Activated CD4-positive, alpha-beta memory T cell treated with anti-CD3 and anti-CD28 coated beads for 36 hours (primary cell): ENCODE measurements at regions not wholly inside any gene's neighbourhood (a gene's known extent, or its start where the extent isn't known, plus 50 kb on each side); places are given as distances from the start of the nearest gene placed in this dataset.
"Not testable (repeated sequence)": the region's sequence is repeated elsewhere in the genome, so short reads cannot be mapped to it uniquely, and the experiment has no call there.

Experiments used
- CTCF ChIA-PET: fragments of 350-600 bp; sonication (Branson Sonifier 250); formaldehyde crosslinking; loops from one replicate; lab custom pipeline; 2021; ENCODE audit warnings: antibody characterized with exemption, inconsistent platforms; lab: Charles Lee
- POLR2A ChIA-PET: fragments of 350-600 bp; sonication (Branson Sonifier 250); formaldehyde crosslinking; loops from one replicate; lab custom pipeline; 2021; ENCODE audit warnings: antibody characterized with exemption; lab: Charles Lee
- DNase-seq: peaks from one replicate; pipeline ENCODE4 v3.0.0-alpha.2; 2020
- H3K27ac Mint-ChIP-seq: one replicate; pipeline ENCODE4 v1.8.0; 2021; ENCODE audit warnings: mixed read lengths
- H3K27me3 Mint-ChIP-seq: one replicate; pipeline ENCODE4 v1.8.0; 2021; ENCODE audit warnings: mixed read lengths
- H3K36me3 Mint-ChIP-seq: one replicate; pipeline ENCODE4 v1.8.0; 2021; ENCODE audit warnings: mixed read lengths
- H3K4me1 Mint-ChIP-seq: one replicate; pipeline ENCODE4 v1.8.0; 2021; ENCODE audit warnings: low read depth, mixed read lengths
- H3K4me3 Mint-ChIP-seq: one replicate; pipeline ENCODE4 v1.8.0; 2021; ENCODE audit warnings: mild to moderate bottlenecking, mixed read lengths
- H3K9me3 Mint-ChIP-seq: one replicate; pipeline ENCODE4 v1.8.0; 2021; ENCODE audit warnings: mixed read lengths
- intact Hi-C: fragments of 100-400 bp; cut with micrococcal nuclease; formaldehyde crosslinking; loops from one replicate; pipeline ENCODE4 v1.15.1; 2023

DNA sequence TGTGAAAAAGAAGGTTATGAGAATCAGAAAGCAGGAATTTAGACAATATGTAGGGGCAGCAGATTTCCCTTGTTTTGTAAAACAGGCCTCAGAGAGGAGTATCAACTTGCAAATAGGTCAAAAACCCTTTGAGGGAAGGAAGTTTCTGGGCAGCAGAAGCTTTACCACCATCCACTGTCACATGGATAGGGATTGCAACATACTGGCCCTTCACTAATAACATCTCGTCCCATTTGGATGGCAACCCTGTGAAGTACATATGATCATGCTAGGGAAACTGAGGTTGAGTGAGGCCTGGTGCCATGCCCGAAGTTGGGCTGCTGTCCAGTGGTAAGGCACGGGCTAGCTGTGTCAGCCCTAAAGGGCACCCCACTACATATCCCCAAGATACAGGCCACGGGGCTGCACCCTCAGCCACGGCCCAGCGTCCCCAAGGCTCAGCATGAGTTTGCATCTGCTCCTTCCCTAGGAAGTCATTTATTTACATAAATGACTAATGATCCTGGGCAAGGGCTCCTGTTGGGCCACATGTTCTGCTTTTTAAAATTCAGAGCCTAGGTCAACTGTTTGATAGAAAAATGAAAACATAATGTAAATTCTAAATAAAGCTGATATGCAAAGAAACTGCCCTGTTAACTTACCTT lies 310.4 kb upstream of the PLGLB1 start:
- intact Hi-C loops, CTCF ChIA-PET, H3K27me3 Mint-ChIP-seq, H3K36me3 Mint-ChIP-seq, H3K9me3 Mint-ChIP-seq, H3K4me3 Mint-ChIP-seq, H3K27ac Mint-ChIP-seq, DNase-seq, POLR2A ChIA-PET: not testable (repeated sequence)
- H3K4me1 Mint-ChIP-seq = peaks cover 26% of the 10 kb centered on the region

DNA sequence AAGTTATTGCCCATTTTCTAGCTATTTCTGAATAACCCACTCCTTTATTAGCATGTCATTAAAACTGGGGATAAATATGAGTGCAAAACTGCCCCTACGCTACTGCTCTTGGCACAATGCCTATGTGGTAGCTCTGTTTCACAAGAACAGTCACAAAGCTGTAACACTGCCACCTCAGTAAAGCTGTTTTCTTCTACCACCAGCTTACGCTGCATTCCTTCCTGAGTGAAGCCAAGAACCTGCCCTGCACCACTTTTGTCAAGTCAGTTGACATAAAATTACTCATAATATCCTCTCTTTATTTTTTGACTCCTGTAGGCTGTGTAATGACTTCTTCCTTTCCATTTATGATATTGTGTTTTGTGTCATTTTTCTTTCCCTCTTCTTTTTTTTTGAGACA lies 313.2 kb upstream of the PLGLB1 start:
- H3K4me3 Mint-ChIP-seq, CTCF ChIA-PET, H3K9me3 Mint-ChIP-seq, H3K36me3 Mint-ChIP-seq, intact Hi-C loops, H3K27me3 Mint-ChIP-seq, POLR2A ChIA-PET: not testable (repeated sequence)
- DNase-seq = peak; percentile 22
- peaks cover 22% of the 10 kb centered on the region for H3K4me1 Mint-ChIP-seq
- H3K27ac Mint-ChIP-seq = peak overlapping the region; percentile 38

DNA sequence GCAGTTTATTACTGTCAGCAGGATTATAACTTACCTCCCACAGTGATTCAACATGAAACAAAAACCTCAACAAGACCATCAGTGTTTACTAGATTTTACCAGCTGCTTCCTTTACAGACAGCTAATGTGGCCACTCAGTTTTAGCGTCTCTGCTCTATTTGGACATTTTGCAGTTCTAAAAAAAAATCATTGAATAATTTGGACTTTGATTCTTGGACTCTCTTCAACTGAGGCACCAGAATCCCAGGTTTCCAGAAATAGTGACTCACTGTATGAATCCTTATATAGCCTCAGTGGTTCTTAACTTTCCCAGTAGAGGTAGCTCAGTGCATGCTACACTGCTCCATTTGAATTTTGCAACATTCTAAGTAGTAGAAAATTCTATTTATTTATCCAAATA lies 317.4 kb upstream of the PLGLB1 start:
- intact Hi-C loops, POLR2A ChIA-PET, CTCF ChIA-PET, H3K27me3 Mint-ChIP-seq, DNase-seq, H3K36me3 Mint-ChIP-seq, H3K4me3 Mint-ChIP-seq, H3K9me3 Mint-ChIP-seq, H3K27ac Mint-ChIP-seq: not testable (repeated sequence)
- peaks cover 16% of the 10 kb centered on the region for H3K4me1 Mint-ChIP-seq

DNA sequence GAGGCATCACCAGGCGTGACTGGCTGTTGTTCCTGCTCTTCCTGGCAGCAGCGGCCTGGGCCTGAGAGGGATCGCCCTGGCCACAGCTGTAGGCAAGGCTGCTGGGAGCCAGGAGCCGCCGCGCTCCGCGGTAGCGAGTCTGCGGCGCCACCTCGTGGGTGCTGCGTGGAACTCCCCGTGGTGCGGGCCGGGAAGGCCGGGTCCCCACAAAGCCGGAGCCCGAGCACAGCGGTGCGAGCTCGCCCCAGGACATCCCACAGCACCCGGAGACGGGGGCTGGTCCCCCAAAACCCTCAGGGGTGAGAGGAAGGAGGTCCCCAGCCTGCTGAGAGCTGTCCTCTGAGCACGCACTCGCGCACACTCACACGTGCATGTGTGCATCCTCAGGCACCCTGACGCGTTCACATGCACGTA lies 320.0 kb upstream of the PLGLB1 start:
- CTCF ChIA-PET, intact Hi-C loops, H3K4me3 Mint-ChIP-seq, H3K27ac Mint-ChIP-seq, H3K9me3 Mint-ChIP-seq, POLR2A ChIA-PET, H3K27me3 Mint-ChIP-seq, H3K36me3 Mint-ChIP-seq, H3K4me1 Mint-ChIP-seq: not testable (repeated sequence)
- DNase-seq = peak; percentile 75

DNA sequence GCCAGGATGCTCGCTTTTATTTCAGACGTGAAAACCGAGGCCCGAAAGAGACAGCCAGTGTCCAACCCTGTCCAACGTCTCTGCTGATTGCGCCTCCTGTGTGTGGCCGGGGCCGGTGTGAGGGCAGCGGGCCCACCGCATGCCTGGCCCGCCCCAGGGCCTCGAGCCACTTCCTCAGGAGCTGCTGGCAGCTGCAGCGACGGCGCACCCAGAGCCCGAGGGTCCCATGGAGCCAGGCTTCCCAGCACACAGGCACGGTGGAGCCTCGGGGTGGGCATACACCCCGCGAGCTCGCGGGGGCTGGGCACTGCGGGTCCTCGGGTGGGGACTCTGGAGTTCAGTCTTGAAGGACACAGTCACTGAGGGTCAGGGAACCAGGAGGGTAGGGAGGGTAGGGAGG lies 320.5 kb upstream of the PLGLB1 start:
- H3K9me3 Mint-ChIP-seq, H3K27me3 Mint-ChIP-seq, CTCF ChIA-PET, DNase-seq, POLR2A ChIA-PET, H3K4me3 Mint-ChIP-seq, H3K27ac Mint-ChIP-seq, H3K4me1 Mint-ChIP-seq, intact Hi-C loops, H3K36me3 Mint-ChIP-seq: not testable (repeated sequence)

DNA sequence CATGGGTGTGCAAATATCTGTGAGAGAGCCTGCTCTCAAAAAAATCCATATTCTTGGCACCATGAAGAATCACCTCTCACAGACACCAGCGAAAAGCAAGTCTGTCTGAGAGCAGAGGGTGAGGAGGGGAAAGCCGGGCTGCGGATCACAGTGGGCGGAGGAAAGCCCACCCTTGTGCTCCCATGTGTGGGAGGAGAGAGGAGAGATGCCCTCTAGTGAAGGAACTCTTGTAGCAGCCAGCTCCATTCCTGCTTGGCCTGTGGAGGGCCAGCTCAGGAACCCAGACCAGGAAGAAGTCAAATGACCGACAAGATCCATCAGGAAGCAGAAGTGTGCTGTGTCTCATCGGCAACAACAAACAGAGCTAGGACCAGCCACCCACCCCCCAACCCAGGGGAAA lies 321.7 kb upstream of the PLGLB1 start:
- intact Hi-C loops, H3K9me3 Mint-ChIP-seq, POLR2A ChIA-PET, CTCF ChIA-PET, H3K27ac Mint-ChIP-seq, H3K4me3 Mint-ChIP-seq, H3K4me1 Mint-ChIP-seq, H3K36me3 Mint-ChIP-seq, DNase-seq, H3K27me3 Mint-ChIP-seq: not testable (repeated sequence)

DNA sequence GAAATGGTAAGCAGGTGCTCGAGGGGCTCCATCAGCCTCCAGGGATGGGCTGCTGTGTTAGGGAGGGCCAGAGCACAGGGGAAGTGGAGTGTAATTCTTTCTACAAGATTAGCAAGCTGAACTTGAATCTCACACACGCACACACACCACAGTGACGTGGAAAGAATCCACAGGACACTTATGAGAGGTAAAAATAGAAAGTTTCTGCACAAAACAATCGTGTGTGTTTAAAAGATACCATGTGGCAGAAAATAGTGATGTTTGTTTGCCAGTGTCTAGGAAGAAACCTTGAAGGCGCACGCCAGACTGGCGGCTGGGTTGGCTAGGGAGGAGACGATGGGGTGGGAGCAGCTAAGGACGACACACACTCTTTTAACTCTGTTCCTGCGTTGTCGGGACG lies 323.6 kb upstream of the PLGLB1 start:
- H3K27me3 Mint-ChIP-seq, intact Hi-C loops, H3K4me1 Mint-ChIP-seq, H3K4me3 Mint-ChIP-seq, DNase-seq, H3K36me3 Mint-ChIP-seq, CTCF ChIA-PET, H3K9me3 Mint-ChIP-seq, POLR2A ChIA-PET, H3K27ac Mint-ChIP-seq: not testable (repeated sequence)

DNA sequence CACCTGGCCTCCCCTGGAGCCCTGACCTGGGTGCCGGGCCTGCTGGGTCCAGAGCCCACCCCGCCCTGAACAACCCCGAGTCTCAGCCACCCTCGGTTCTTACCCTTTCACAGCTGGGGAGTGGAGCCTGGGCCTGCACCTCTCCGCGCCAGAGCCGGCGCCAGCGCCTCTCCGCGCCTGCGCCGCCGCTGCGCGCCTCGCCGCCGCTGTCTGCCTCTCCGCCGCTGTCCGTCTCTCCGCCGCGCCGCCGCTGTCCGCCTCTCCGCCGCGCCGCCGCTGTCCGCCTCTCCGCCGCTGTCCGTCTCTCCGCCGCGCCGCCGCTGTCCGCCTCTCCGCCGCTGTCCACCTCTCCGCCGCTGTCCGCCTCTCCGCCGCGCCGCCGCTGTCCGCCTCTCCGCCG lies 326.9 kb upstream of the PLGLB1 start:
- H3K9me3 Mint-ChIP-seq, H3K36me3 Mint-ChIP-seq, POLR2A ChIA-PET, H3K4me1 Mint-ChIP-seq, DNase-seq, intact Hi-C loops, CTCF ChIA-PET, H3K27me3 Mint-ChIP-seq, H3K4me3 Mint-ChIP-seq, H3K27ac Mint-ChIP-seq: not testable (repeated sequence)

DNA sequence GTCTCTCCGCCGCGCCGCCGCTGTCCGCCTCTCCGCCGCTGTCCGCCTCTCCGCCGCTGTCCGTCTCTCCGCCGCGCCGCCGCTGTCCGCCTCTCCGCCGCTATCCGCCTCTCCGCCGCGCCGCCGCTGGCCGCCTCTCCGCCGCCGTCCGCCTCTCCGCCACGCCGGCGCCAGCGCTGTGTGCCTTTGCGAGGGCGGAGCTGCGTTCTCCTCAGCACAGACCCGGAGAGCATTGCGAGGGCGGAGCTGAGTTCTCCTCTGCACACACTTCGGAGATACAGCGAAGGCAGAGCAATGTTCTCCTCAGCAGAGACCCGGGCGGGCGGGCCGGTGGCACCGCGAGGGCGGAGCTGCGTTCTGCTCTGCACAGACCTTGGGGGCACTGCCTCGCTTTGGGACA lies 327.4 kb upstream of the PLGLB1 start:
- H3K4me1 Mint-ChIP-seq, CTCF ChIA-PET, H3K27ac Mint-ChIP-seq, H3K36me3 Mint-ChIP-seq, intact Hi-C loops, H3K27me3 Mint-ChIP-seq, DNase-seq, POLR2A ChIA-PET, H3K4me3 Mint-ChIP-seq, H3K9me3 Mint-ChIP-seq: not testable (repeated sequence)

DNA sequence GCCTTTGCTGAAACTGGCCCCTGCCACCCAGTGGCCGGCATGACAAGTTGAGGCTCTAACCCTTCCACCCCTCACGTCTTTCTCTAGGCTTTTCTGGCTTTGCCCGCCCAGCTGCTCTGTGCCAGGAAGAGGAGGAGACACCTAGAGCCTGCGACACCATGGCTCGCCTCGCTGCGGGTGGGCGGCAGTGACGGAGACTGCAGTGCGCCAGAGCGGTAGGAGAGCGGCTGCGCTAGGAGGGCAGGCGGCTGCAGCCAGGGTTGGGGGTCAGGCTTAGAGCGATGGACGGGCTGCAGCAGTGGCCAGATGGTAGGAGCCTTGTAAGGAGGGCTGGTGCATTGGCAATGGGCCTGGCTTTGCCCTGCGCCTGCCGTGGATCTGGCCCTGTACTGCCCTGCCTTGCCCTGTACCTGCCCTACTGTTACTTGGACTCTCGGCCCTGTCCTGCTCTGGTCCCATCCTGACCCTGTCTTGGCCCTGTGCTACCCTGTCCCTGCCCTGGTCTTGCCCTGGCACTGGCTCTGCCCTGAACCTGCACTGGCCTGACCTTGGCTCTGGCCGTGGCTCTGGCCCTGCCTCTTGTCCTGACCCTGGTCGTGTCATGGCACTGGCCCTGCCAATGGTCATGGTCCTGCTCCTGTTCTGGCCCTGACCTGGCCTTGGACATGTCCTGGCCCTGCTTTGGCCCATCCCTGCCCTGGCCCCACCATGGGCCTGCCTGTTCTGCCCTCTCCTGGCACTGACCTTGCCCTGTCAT lies 330.7 kb upstream of the PLGLB1 start:
- CTCF ChIA-PET, H3K36me3 Mint-ChIP-seq, DNase-seq, H3K4me3 Mint-ChIP-seq, H3K27me3 Mint-ChIP-seq, intact Hi-C loops, H3K4me1 Mint-ChIP-seq, H3K27ac Mint-ChIP-seq, POLR2A ChIA-PET, H3K9me3 Mint-ChIP-seq: not testable (repeated sequence)

DNA sequence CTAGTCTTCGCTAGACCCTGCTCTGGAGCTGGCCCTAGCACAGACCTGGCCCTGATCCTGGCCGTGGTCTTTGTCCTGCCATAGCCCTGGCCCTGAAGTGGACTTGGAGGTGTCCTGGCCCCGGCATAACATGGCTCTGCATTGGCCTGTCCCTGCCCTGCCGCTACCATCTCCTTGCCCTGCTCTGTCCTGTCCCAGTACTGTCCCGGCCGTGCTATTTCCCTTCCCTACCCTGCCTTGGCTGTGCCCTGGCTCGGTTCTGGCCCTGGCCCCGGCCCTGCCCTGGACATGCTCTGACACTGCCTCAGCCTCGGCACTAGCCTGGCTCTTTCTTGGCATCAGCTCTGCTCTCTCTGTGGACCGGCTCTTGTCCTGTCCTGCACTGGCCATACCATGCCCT lies 331.8 kb upstream of the PLGLB1 start:
- H3K4me1 Mint-ChIP-seq, CTCF ChIA-PET, H3K27me3 Mint-ChIP-seq, intact Hi-C loops, H3K4me3 Mint-ChIP-seq, H3K36me3 Mint-ChIP-seq, H3K27ac Mint-ChIP-seq, POLR2A ChIA-PET, DNase-seq, H3K9me3 Mint-ChIP-seq: not testable (repeated sequence)

DNA sequence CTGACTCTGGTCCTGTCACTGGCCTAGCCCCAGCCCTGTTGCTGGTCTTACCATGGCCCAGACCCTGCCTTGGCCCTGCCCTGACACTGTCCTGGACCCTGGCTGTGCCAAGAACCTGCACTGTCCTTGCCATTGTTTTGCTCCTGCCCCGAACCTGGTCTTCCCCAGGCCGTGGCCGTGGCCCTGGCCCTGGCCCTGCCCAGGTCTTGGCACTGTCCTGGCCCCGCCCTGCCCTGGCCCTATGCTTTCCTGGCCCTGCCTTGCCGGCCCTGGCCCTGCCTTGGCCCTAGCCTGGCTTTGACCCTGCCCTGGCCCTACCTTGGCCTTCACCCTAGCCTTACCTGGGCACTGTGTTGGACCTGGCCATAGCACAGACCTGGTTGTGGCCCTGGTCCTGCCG lies 332.5 kb upstream of the PLGLB1 start:
- H3K27ac Mint-ChIP-seq, H3K4me1 Mint-ChIP-seq, CTCF ChIA-PET, H3K36me3 Mint-ChIP-seq, H3K4me3 Mint-ChIP-seq, POLR2A ChIA-PET, intact Hi-C loops, H3K9me3 Mint-ChIP-seq, H3K27me3 Mint-ChIP-seq, DNase-seq: not testable (repeated sequence)

DNA sequence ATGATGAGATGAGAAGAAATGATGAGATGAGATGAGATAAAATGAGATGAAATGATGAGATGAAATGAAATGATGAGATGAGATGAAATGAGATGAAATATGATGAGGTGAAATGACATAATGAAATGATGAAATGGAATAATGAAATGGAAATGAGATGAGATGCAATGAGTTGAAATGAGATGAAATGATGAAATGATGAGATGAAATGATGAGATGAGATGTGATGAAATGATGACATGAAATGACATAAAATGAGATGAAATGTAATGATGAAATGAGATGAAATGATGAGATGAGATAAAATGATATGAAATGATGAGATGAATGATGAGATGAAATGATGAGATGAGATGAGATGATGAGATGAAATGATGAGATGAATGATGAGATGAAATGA lies 338.6 kb upstream of the PLGLB1 start:
- H3K4me1 Mint-ChIP-seq, H3K9me3 Mint-ChIP-seq, CTCF ChIA-PET, intact Hi-C loops, H3K27ac Mint-ChIP-seq, H3K4me3 Mint-ChIP-seq, H3K27me3 Mint-ChIP-seq, H3K36me3 Mint-ChIP-seq, DNase-seq, POLR2A ChIA-PET: not testable (repeated sequence)
